ENCODE measurements at regions not wholly inside any gene's neighbourhood (a gene's known extent, or its start where the extent isn't known, plus 50 kb on each side); places are given as distances from the start of the nearest gene placed in this dataset.

DNA sequence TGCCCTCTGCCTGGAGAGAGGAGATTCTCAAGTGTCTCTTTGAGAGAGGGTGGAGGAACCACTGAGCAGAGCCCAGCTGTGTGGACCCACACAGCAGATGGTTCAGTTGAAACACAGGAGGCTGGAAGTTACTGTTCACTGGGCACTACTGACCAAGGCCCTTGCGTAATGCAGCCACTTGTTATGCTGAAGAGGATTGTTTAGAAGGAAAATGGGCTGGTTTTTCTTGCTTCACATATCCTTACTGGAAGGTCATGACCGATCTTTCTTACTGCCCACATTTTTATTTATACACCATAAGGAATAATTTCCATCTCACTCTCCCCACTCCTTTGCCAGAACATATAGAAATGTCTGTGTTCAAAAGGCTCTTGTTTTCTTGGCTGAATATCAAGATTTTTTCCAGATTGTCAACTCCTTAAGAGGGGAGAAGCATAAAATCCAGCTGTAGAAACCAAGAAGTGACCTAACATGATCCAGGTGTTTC is 375.1 kb upstream of the DDHD1 start:
- Mint-ChIP-seq H3K4me1 (peaks cover 7 to 8% of the 10 kb centered on the region in 2 experiments), H3K36me3 (ENCODE audit: insufficient read depth in 1 of 3, low read depth in 3 of 3) (no peaks in the 10 kb centered on the region), H3K27ac (no peak overlapping the region), H3K9me3 (no peaks in the 10 kb centered on the region), H3K4me3 (no peak overlapping the region), H3K27me3 (ENCODE audit: low read depth) (no peaks in the 10 kb centered on the region)
- no peak overlapping the region for H2BK15ac ChIP-seq (ENCODE audit: low read depth, low read length)
- no peak overlapping the region for H3T11ph ChIP-seq (ENCODE audit: low read length)
- no peak overlapping the region for H2AK5ac ChIP-seq (ENCODE audit: insufficient read length, low read length)
- H3K14ac ChIP-seq (ENCODE audit: insufficient read depth, low read length), result no peak overlapping the region
- no peak overlapping the region for H2AFZ ChIP-seq (ENCODE audit: low read length)
- no peak overlapping the region for H2BK20ac ChIP-seq (ENCODE audit: low read depth, low read length, poor library complexity, severe bottlenecking)
- no peak overlapping the region for H2BK12ac ChIP-seq (ENCODE audit: insufficient read length, low read depth, low read length)
- no peak overlapping the region for H3K4me2 ChIP-seq (ENCODE audit: insufficient read depth, insufficient read length, low read length)
- no peaks in the 10 kb centered on the region for H3K79me2 ChIP-seq (ENCODE audit: insufficient read depth, low read length)
- H3K79me1 ChIP-seq (ENCODE audit: insufficient read depth, low read depth, low read length, poor library complexity, severe bottlenecking), result no peaks in the 10 kb centered on the region
- H3K23me2 ChIP-seq (ENCODE audit: insufficient read length, low read depth, low read length, poor library complexity, severe bottlenecking), result no peaks in the 10 kb centered on the region
- no peak overlapping the region for H3K56ac ChIP-seq (ENCODE audit: insufficient read length, low read depth, low read length)
- H3K27ac ChIP-seq (ENCODE audit: insufficient read length, low read depth, low read length), result no peak overlapping the region
- no CpG with 5 or more reads among the region's 2 CpGs for WGBS (ENCODE audit: extremely low coverage, insufficient read length, low lambda C conversion rate)
- no peaks in the 10 kb centered on the region for H3K27me3 ChIP-seq (ENCODE audit: insufficient read depth, low read length)
- no peak overlapping the region for H4K91ac ChIP-seq (ENCODE audit: insufficient read length, low read depth, low read length)
- TF ChIP-seq, protein P1, sequence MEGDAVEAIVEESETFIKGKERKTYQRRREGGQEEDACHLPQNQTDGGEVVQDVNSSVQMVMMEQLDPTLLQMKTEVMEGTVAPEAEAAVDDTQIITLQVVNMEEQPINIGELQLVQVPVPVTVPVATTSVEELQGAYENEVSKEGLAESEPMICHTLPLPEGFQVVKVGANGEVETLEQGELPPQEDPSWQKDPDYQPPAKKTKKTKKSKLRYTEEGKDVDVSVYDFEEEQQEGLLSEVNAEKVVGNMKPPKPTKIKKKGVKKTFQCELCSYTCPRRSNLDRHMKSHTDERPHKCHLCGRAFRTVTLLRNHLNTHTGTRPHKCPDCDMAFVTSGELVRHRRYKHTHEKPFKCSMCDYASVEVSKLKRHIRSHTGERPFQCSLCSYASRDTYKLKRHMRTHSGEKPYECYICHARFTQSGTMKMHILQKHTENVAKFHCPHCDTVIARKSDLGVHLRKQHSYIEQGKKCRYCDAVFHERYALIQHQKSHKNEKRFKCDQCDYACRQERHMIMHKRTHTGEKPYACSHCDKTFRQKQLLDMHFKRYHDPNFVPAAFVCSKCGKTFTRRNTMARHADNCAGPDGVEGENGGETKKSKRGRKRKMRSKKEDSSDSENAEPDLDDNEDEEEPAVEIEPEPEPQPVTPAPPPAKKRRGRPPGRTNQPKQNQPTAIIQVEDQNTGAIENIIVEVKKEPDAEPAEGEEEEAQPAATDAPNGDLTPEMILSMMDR (conservative IDR thresholded peaks at IDR 0.05), result no peak
- no peaks in the 10 kb centered on the region for H3K9me3 ChIP-seq (ENCODE audit: control insufficient read depth, low read depth, low read length)
- no peak for DNase-seq
- no peaks in the 10 kb centered on the region; the same call in 1 of the 2 replicates for H3K4me1 ChIP-seq (ENCODE audit: insufficient read depth, low read length)
- H3K18ac ChIP-seq (ENCODE audit: insufficient read length, low read depth, low read length), result no peak overlapping the region
- H2BK120ac ChIP-seq (ENCODE audit: low read depth, low read length, poor library complexity, severe bottlenecking), result no peak overlapping the region
- H2BK5ac ChIP-seq (ENCODE audit: insufficient read length, low read length), result no peak overlapping the region
- H3K4ac ChIP-seq (ENCODE audit: low read depth, low read length), result no peak overlapping the region
- H4K8ac ChIP-seq (replicated peaks; ENCODE audit: insufficient read length, low read depth, low read length), result no peak overlapping the region
- H4K5ac ChIP-seq (ENCODE audit: insufficient read length, low read depth, low read length), result no peak overlapping the region
- no peak overlapping the region for H3K9ac ChIP-seq (ENCODE audit: extremely low read depth, insufficient read length, low read length)
- no peak overlapping the region for H3K23ac ChIP-seq (ENCODE audit: insufficient read length, low read depth, low read length)
- no peaks in the 10 kb centered on the region for H4K20me1 ChIP-seq (ENCODE audit: control insufficient read depth, insufficient read depth, insufficient read length)
